SK-N-MC (cell line): ENCODE measurements at regions not wholly inside any gene's neighbourhood (a gene's known extent, or its start where the extent isn't known, plus 50 kb on each side); places are given as distances from the start of the nearest gene placed in this dataset.

ENCODE experiments used
- EZH2 ChIP-seq: fragments of 200-600 bp; sonication (generic); IDR thresholded peaks from one replicate; pipeline ENCODE4 v1.6.1; 2017; ENCODE audit warnings: antibody characterized with exemption
- FOXP2 ChIP-seq: optimal IDR thresholded peaks from 2 replicates; pipeline ENCODE3; 2011; ENCODE audit warnings: mild to moderate bottlenecking, moderate library complexity; ENCODE audit not compliant: insufficient read depth; ENCODE audit errors: extremely low read length, control extremely low read depth
- POLR2AphosphoS5 ChIP-seq: IDR thresholded peaks from 2 replicates; pipeline ENCODE4 v1.6.1; 2012; ENCODE audit warnings: mild to moderate bottlenecking, low read depth, low read length, borderline replicate concordance

GRCh38 chr14:53709381-53709780, 247.2 kb downstream of the BMP4 start:
- TF ChIP-seq EZH2 (no peak), POLR2AphosphoS5 (no peak), FOXP2 (no peak)
